Cardiac fibroblast (primary cell): ENCODE measurements at regions not wholly inside any gene's neighbourhood (a gene's known extent, or its start where the extent isn't known, plus 50 kb on each side); places are given as distances from the start of the nearest gene placed in this dataset.

Experiments used
- DNase-seq, 2 donors: peaks; one replicate each; pipeline versions ENCODE4 v3.0.0 to v3.0.0-alpha.2; 2010; ENCODE audit warnings: low read depth in 2 of 2
- H3K4me3 ChIP-seq, 2 donors: replicated peaks in 1 of 2; 1 replicate in 1 of 2; 2 replicates in 1 of 2; pipeline ENCODE4 v1.5.1; 2011; ENCODE audit warnings: low read depth in 2 of 2, low read length in 2 of 2, mild to moderate bottlenecking in 2 of 2, moderate library complexity in 1 of 2
- CTCF ChIP-seq: IDR thresholded peaks from one replicate; pipeline ENCODE4 v1.5.1; 2011; ENCODE audit warnings: low read depth, mild to moderate bottlenecking, low read length, inconsistent platforms

- no peak for TF ChIP-seq CTCF
- H3K4me3 ChIP-seq: no peak overlapping the region
- DNase-seq: no peak
These were observed 292.0 kb downstream of the RPLP1 start for GRCh38 chr15:69744391-69745162.

- no peak for TF ChIP-seq CTCF
- H3K4me3 ChIP-seq: no peak overlapping the region
- DNase-seq: no peak
These were observed 294.6 kb downstream of the RPLP1 start for GRCh38 chr15:69747193-69747592.

GRCh38 chr15:69748131-69748530 is 295.5 kb downstream of the RPLP1 start:
- no peak for TF ChIP-seq CTCF
- no peak overlapping the region for H3K4me3 ChIP-seq
- no peak for DNase-seq

- H3K4me3 ChIP-seq: no peak overlapping the region
- no peak for TF ChIP-seq CTCF
- DNase-seq: no peak
These were observed 296.1 kb downstream of the RPLP1 start for GRCh38 chr15:69748576-69749185.

GRCh38 chr15:69749274-69749673 is 296.7 kb downstream of the RPLP1 start:
- no peak for TF ChIP-seq CTCF
- no peak for DNase-seq
- no peak overlapping the region for H3K4me3 ChIP-seq

- TF ChIP-seq CTCF: peak; percentile 22
- peak in 1 of 2 donors; percentile 38 for DNase-seq
- no peak overlapping the region for H3K4me3 ChIP-seq
These were observed 297.2 kb downstream of the RPLP1 start for GRCh38 chr15:69749797-69750196.

GRCh38 chr15:69750253-69750652 is 297.6 kb downstream of the RPLP1 start:
- DNase-seq: no peak
- TF ChIP-seq CTCF: no peak

More at GRCh38 chr15:69750253-69750652, 297.6 kb downstream of the RPLP1 start:
- H3K4me3 ChIP-seq: no peak overlapping the region
